ENCODE measurements at regions not wholly inside any gene's neighbourhood (a gene's known extent, or its start where the extent isn't known, plus 50 kb on each side); places are given as distances from the start of the nearest gene placed in this dataset.

GRCh38 chr14:86530457-86530856 is 1000.5 kb downstream of the FLRT2 start:
- TF ChIP-seq CTCF (conservative IDR thresholded peaks at IDR 0.05; ENCODE audit: low read depth, low read length) (no peak), EZH2 (IDR thresholded peaks at IDR 0.05; ENCODE audit: borderline replicate concordance, low read depth, low read length, poor library complexity, severe bottlenecking) (no peak)
